ENCODE measurements at regions not wholly inside any gene's neighbourhood (a gene's known extent, or its start where the extent isn't known, plus 50 kb on each side); places are given as distances from the start of the nearest gene placed in this dataset.

GRCh38 chrX:40360557-40360956 is 220.2 kb upstream of the ATP6AP2 start:
- H3K27me3 ChIP-seq = peaks cover 0 to 6% (median 0%) of the 10 kb centered on the region in 3 donors
- no peaks in the 10 kb centered on the region for H3K4me1 ChIP-seq
- H3K4me3 ChIP-seq = no peak overlapping the region
- TF ChIP-seq POLR2A (IDR thresholded peaks at IDR 0.05) (no peak), CTCF (IDR thresholded peaks at IDR 0.05 in 4 of 5, conservative IDR thresholded peaks at IDR 0.05 in 1 of 5) (no peak)
- DNase-seq = no peak
- intact Hi-C loops (cut with DNase I; ENCODE audit: low total_unique reads) (no loop called here), in situ Hi-C loops (cut with MboI; ENCODE audit: low sequenced_read_pairs in 4 of 4) (no loop called here)
- H3K9me3 ChIP-seq = peaks cover 0 to 5% (median 0%) of the 10 kb centered on the region in 3 donors
- no peak overlapping the region for H3K27ac ChIP-seq
- ATAC-seq = no peak
- no peaks in the 10 kb centered on the region for H3K36me3 ChIP-seq

GRCh38 chrX:40359593-40359992 is 221.2 kb upstream of the ATP6AP2 start:
- intact Hi-C loops (cut with DNase I; ENCODE audit: low total_unique reads) = no loop called here
- in situ Hi-C loops (cut with MboI; ENCODE audit: low sequenced_read_pairs in 4 of 4) = no loop called here
- H3K4me1 ChIP-seq = no peaks in the 10 kb centered on the region
- H3K4me3 ChIP-seq = no peak overlapping the region
- no peak for DNase-seq
- H3K36me3 ChIP-seq = no peaks in the 10 kb centered on the region
- no peak for TF ChIP-seq CTCF (IDR thresholded peaks at IDR 0.05 in 4 of 5, conservative IDR thresholded peaks at IDR 0.05 in 1 of 5)
- no peak for TF ChIP-seq POLR2A (IDR thresholded peaks at IDR 0.05)
- peaks cover 0 to 2% (median 0%) of the 10 kb centered on the region in 3 donors for H3K27me3 ChIP-seq
- no peak for ATAC-seq
- no peak overlapping the region for H3K27ac ChIP-seq
- H3K9me3 ChIP-seq = no peaks in the 10 kb centered on the region

GRCh38 chrX:40358994-40359393 is 221.8 kb upstream of the ATP6AP2 start:
- no peak for DNase-seq
- no peak overlapping the region for H3K27ac ChIP-seq
- ATAC-seq = no peak
- no peaks in the 10 kb centered on the region for H3K9me3 ChIP-seq
- in situ Hi-C loops (cut with MboI; ENCODE audit: low sequenced_read_pairs in 4 of 4) (no loop called here), intact Hi-C loops (cut with DNase I; ENCODE audit: low total_unique reads) (no loop called here)
- no peaks in the 10 kb centered on the region for H3K4me1 ChIP-seq
- TF ChIP-seq POLR2A (IDR thresholded peaks at IDR 0.05) (no peak), CTCF (IDR thresholded peaks at IDR 0.05 in 4 of 5, conservative IDR thresholded peaks at IDR 0.05 in 1 of 5) (no peak)
- no peaks in the 10 kb centered on the region for H3K36me3 ChIP-seq
- H3K4me3 ChIP-seq = no peak overlapping the region
- peaks cover 0 to 2% (median 0%) of the 10 kb centered on the region in 3 donors for H3K27me3 ChIP-seq

GRCh38 chrX:40349251-40349650 is 231.5 kb upstream of the ATP6AP2 start:
- H3K4me1 ChIP-seq = no peaks in the 10 kb centered on the region
- TF ChIP-seq CTCF (IDR thresholded peaks at IDR 0.05 in 4 of 5, conservative IDR thresholded peaks at IDR 0.05 in 1 of 5) = no peak
- no peak for TF ChIP-seq POLR2A (IDR thresholded peaks at IDR 0.05)
- intact Hi-C loops (cut with DNase I; ENCODE audit: low total_unique reads) (no loop called here), in situ Hi-C loops (cut with MboI; ENCODE audit: low sequenced_read_pairs in 4 of 4) (no loop called here)
- DNase-seq = no peak
- no peak overlapping the region for H3K27ac ChIP-seq
- no peak overlapping the region for H3K4me3 ChIP-seq
- ATAC-seq = no peak
- no peaks in the 10 kb centered on the region for H3K27me3 ChIP-seq
- H3K9me3 ChIP-seq = no peaks in the 10 kb centered on the region
- no peaks in the 10 kb centered on the region for H3K36me3 ChIP-seq

GRCh38 chrX:40346379-40346778 is 234.4 kb upstream of the ATP6AP2 start:
- DNase-seq (no peak), ATAC-seq (no peak)
- no peaks in the 10 kb centered on the region for H3K27me3 ChIP-seq
- no peak overlapping the region for H3K4me3 ChIP-seq
- no peak overlapping the region for H3K27ac ChIP-seq
- H3K9me3 ChIP-seq = no peaks in the 10 kb centered on the region
- TF ChIP-seq POLR2A (IDR thresholded peaks at IDR 0.05) (no peak), CTCF (IDR thresholded peaks at IDR 0.05 in 4 of 5, conservative IDR thresholded peaks at IDR 0.05 in 1 of 5) (no peak)
- intact Hi-C loops (cut with DNase I; ENCODE audit: low total_unique reads) (no loop called here), in situ Hi-C loops (cut with MboI; ENCODE audit: low sequenced_read_pairs in 4 of 4) (no loop called here)
- H3K4me1 ChIP-seq = no peaks in the 10 kb centered on the region
- H3K36me3 ChIP-seq = no peaks in the 10 kb centered on the region
